HEK293 (cell line): ENCODE measurements at regions not wholly inside any gene's neighbourhood (a gene's known extent, or its start where the extent isn't known, plus 50 kb on each side); places are given as distances from the start of the nearest gene placed in this dataset.

Experiments used
- CTCF ChIA-PET: fragments of 350-600 bp; formaldehyde crosslinking; extraction: SDS; loops from one replicate; lab custom pipeline; 2021; ENCODE audit warnings: antibody characterized with exemption; lab: Yijun Ruan, JAX
- POLR2A ChIA-PET: fragments of 300-600 bp; formaldehyde crosslinking; extraction: SDS; loops from one replicate; lab custom pipeline; 2020; ENCODE audit warnings: antibody characterized with exemption, inconsistent platforms; lab: Yijun Ruan, JAX
- H3K27ac ChIP-seq: fragments of 200-500 bp; sonication (Bioruptor generic); 2 replicates; pipeline ENCODE4 v1.5.1; 2014; ENCODE audit warnings: low read depth, low read length, control low read depth, inconsistent platforms; ENCODE audit errors: extremely low read depth
- H3K36me3 ChIP-seq, 2 experiments: fragments of 200-500 bp in 1 of 2; sonication (Bioruptor generic) in 1 of 2; 1 replicate in 1 of 2; 2 replicates in 1 of 2; pipeline ENCODE4 v1.5.1; 2014 to 2017; ENCODE audit warnings: inconsistent platforms in 2 of 2, low read length in 2 of 2; ENCODE audit not compliant: control insufficient read depth in 2 of 2, insufficient read depth in 1 of 2
- H3K4me1 ChIP-seq: fragments of 200-500 bp; sonication (Bioruptor generic); 2 replicates; pipeline ENCODE4 v1.5.1; 2014; ENCODE audit warnings: mild to moderate bottlenecking, low read length, inconsistent platforms; ENCODE audit not compliant: control insufficient read depth, insufficient read depth
- H3K4me3 ChIP-seq: 2 replicates; pipeline ENCODE4 v1.5.1; 2011; ENCODE audit warnings: low read depth, mild to moderate bottlenecking, control low read depth, low read length, moderate library complexity
- H3K9me3 ChIP-seq: fragments of 200-500 bp; sonication (Bioruptor generic); 2 replicates; pipeline ENCODE4 v1.5.1; 2014; ENCODE audit warnings: low read depth, low read length, inconsistent platforms; ENCODE audit not compliant: control insufficient read depth, insufficient read depth
- BCL6B ChIP-seq: fragments of 450-650 bp; formaldehyde crosslinking; IDR thresholded peaks from 2 replicates; pipeline ENCODE4 v1.5.1; 2017; ENCODE audit warnings: missing biosample characterization, missing genetic modification characterization
- GLIS2 ChIP-seq: fragments of 450-650 bp; formaldehyde crosslinking; IDR thresholded peaks from 2 replicates; pipeline ENCODE4 v1.5.1; 2016; ENCODE audit warnings: missing biosample characterization, missing genetic modification characterization
- INSM2 ChIP-seq: fragments of 450-650 bp; formaldehyde crosslinking; IDR thresholded peaks from 2 replicates; pipeline ENCODE4 v1.5.1; 2016; ENCODE audit warnings: missing biosample characterization, missing genetic modification characterization
- PRDM10 ChIP-seq: fragments of 450-650 bp; formaldehyde crosslinking; IDR thresholded peaks from 2 replicates; pipeline ENCODE4 v1.5.1; 2016; ENCODE audit warnings: missing biosample characterization, missing genetic modification characterization
- RBAK ChIP-seq: fragments of 450-650 bp; formaldehyde crosslinking; IDR thresholded peaks from 2 replicates; pipeline ENCODE4 v1.5.1; 2016; ENCODE audit warnings: missing biosample characterization, missing genetic modification characterization
- ZFP3 ChIP-seq: fragments of 450-650 bp; formaldehyde crosslinking; IDR thresholded peaks from 2 replicates; pipeline ENCODE4 v1.5.1; 2016; ENCODE audit warnings: low read depth, missing biosample characterization, missing genetic modification characterization
- ZNF18 ChIP-seq: fragments of 450-650 bp; formaldehyde crosslinking; IDR thresholded peaks from 2 replicates; pipeline ENCODE4 v1.5.1; 2016; ENCODE audit warnings: missing biosample characterization, missing genetic modification characterization
- ZNF354C ChIP-seq: fragments of 450-650 bp; formaldehyde crosslinking; IDR thresholded peaks from 2 replicates; pipeline ENCODE4 v1.5.1; 2016; ENCODE audit warnings: missing biosample characterization, missing genetic modification characterization, low read depth, borderline replicate concordance
- ZNF398 ChIP-seq: fragments of 450-650 bp; formaldehyde crosslinking; IDR thresholded peaks from 2 replicates; pipeline ENCODE4 v1.5.1; 2017; ENCODE audit warnings: missing biosample characterization, missing genetic modification characterization
- ZNF423 ChIP-seq: fragments of 450-650 bp; formaldehyde crosslinking; IDR thresholded peaks from 2 replicates; pipeline ENCODE4 v1.5.1; 2016; ENCODE audit warnings: missing biosample characterization, missing genetic modification characterization
- ZNF529 ChIP-seq: fragments of 450-650 bp; formaldehyde crosslinking; IDR thresholded peaks from 2 replicates; pipeline ENCODE4 v1.5.1; 2017; ENCODE audit warnings: missing genetic modification characterization, missing biosample characterization; ENCODE audit not compliant: insufficient replicate concordance
- ZNF645 ChIP-seq: fragments of 450-650 bp; formaldehyde crosslinking; IDR thresholded peaks from 2 replicates; pipeline ENCODE4; 2016; ENCODE audit warnings: missing biosample characterization, missing genetic modification characterization
- ZNF677 ChIP-seq: fragments of 450-650 bp; IDR thresholded peaks from 2 replicates; pipeline ENCODE4 v1.5.0; 2018; ENCODE audit warnings: missing biosample characterization, mild to moderate bottlenecking, missing genetic modification characterization, moderate library complexity
- ZNF704 ChIP-seq: fragments of 450-650 bp; formaldehyde crosslinking; IDR thresholded peaks from 2 replicates; pipeline ENCODE4 v1.5.1; 2016; ENCODE audit warnings: missing biosample characterization, missing genetic modification characterization
- ZSCAN16 ChIP-seq: fragments of 450-650 bp; formaldehyde crosslinking; IDR thresholded peaks from 2 replicates; pipeline ENCODE4 v1.5.1; 2016; ENCODE audit warnings: missing biosample characterization, missing genetic modification characterization

- TF ChIP-seq INSM2 (tag by site-specific recombination) = no peak
- no peak for TF ChIP-seq ZNF704 (tag by site-specific recombination)
Observed at GRCh38 chr10:125329056-125329455, 168.7 kb upstream of the CTBP2 start (continued).

GRCh38 chr10:125325326-125325725 is 165.0 kb upstream of the CTBP2 start:
- ChIA-PET POLR2A (no interaction called here), CTCF (interaction anchor here (0.6 to 0.7 kb wide), 2 partner anchors 10 to 221 kb away, joined by 3 to 6 read pairs; no protein-coding TSS in a partner anchor)
- H3K36me3 ChIP-seq = no peaks in the 10 kb centered on the region
- H3K9me3 ChIP-seq = peaks cover 2% of the 10 kb centered on the region
- no peaks in the 10 kb centered on the region for H3K4me1 ChIP-seq
- no peak overlapping the region for H3K4me3 ChIP-seq
- no peak overlapping the region for H3K27ac ChIP-seq
- TF ChIP-seq RBAK (no peak), ZNF398 (tag by site-specific recombination) (no peak), ZNF18 (tag by site-specific recombination) (no peak), ZNF354C (tag by site-specific recombination) (no peak), ZSCAN16 (tag by site-specific recombination) (no peak)
- TF ChIP-seq, all 188 proteins: peak for 0

- ChIA-PET POLR2A (no interaction called here), CTCF (no interaction called here)
- no peaks in the 10 kb centered on the region for H3K9me3 ChIP-seq
- no peaks in the 10 kb centered on the region for H3K4me1 ChIP-seq
- H3K27ac ChIP-seq = no peak overlapping the region
- H3K36me3 ChIP-seq = no peaks in the 10 kb centered on the region
- no peak overlapping the region for H3K4me3 ChIP-seq
- TF ChIP-seq ZFP3 (tag by site-specific recombination) = no peak
- no peak for TF ChIP-seq GLIS2 (tag by site-specific recombination)
- no peak for TF ChIP-seq ZNF529
- no peak for TF ChIP-seq ZNF704 (tag by site-specific recombination)
- no peak for TF ChIP-seq ZNF423
- TF ChIP-seq BCL6B (tag by site-specific recombination) = no peak
- TF ChIP-seq PRDM10 (tag by site-specific recombination) = no peak
- no peak for TF ChIP-seq ZNF677
- TF ChIP-seq ZNF398 (tag by site-specific recombination) = no peak
- no peak for TF ChIP-seq ZNF645
Observed at GRCh38 chr10:125316436-125316835, 156.1 kb upstream of the CTBP2 start.
